GM12878 (cell line): ENCODE measurements at regions not wholly inside any gene's neighbourhood (a gene's known extent, or its start where the extent isn't known, plus 50 kb on each side); places are given as distances from the start of the nearest gene placed in this dataset.

ENCODE experiments used
- CHD2 ChIP-seq: IDR thresholded peaks from 2 replicates; pipeline ENCODE4 v1.6.1; 2011; ENCODE audit warnings: low read depth, low read length, improper control_type of control experiment, borderline replicate concordance
- EP300 ChIP-seq, 2 experiments: fragments of 150-350 bp in 1 of 2; IDR thresholded peaks; 2 replicates each; pipeline ENCODE4 v1.6.1; 2011 to 2012; ENCODE audit warnings: low read depth in 2 of 2, low read length in 2 of 2, borderline replicate concordance in 1 of 2, improper control_type of control experiment in 1 of 2, inconsistent platforms in 1 of 2; ENCODE audit not compliant: control insufficient read depth in 1 of 2
- FOS ChIP-seq: IDR thresholded peaks from 3 replicates; pipeline ENCODE4 v1.6.1; 2011; ENCODE audit warnings: borderline replicate concordance; ENCODE audit not compliant: insufficient read length; ENCODE audit errors: extremely low read depth
- KAT2A ChIP-seq: conservative IDR thresholded peaks from 2 replicates; pipeline ENCODE4 v1.6.1; 2011; ENCODE audit warnings: low read depth, low read length; ENCODE audit not compliant: control insufficient read depth
- NBN ChIP-seq: fragments of 450-650 bp; IDR thresholded peaks from 2 replicates; pipeline ENCODE4 v1.6.1; 2016
- NFIC ChIP-seq: IDR thresholded peaks from 2 replicates; pipeline ENCODE4 v1.6.1; 2012; ENCODE audit warnings: low read depth, mild to moderate bottlenecking, inconsistent platforms, low read length, moderate library complexity
- PAX8 ChIP-seq: fragments of 450-650 bp; IDR thresholded peaks from 2 replicates; pipeline ENCODE4 v1.6.1; 2017; ENCODE audit warnings: mild to moderate bottlenecking, moderate library complexity
- POLR2A ChIP-seq: IDR thresholded peaks from 2 replicates; pipeline ENCODE4 v1.6.1; 2011; ENCODE audit warnings: low read depth, mild to moderate bottlenecking, low read length
- SPI1 ChIP-seq: IDR thresholded peaks from 2 replicates; pipeline ENCODE4 v1.6.1; 2011; ENCODE audit warnings: low read depth, mild to moderate bottlenecking, low read length, moderate library complexity, borderline replicate concordance; ENCODE audit not compliant: insufficient read depth
- TAF1 ChIP-seq: IDR thresholded peaks from 2 replicates; pipeline ENCODE4 v1.6.1; 2011; ENCODE audit warnings: mild to moderate bottlenecking, low read depth, low read length, borderline replicate concordance
- TCF7 ChIP-seq: IDR thresholded peaks from 2 replicates; pipeline ENCODE4 v1.6.1; 2014; ENCODE audit warnings: antibody characterized with exemption, borderline replicate concordance
- ZNF207 ChIP-seq: fragments of 450-650 bp; IDR thresholded peaks from 2 replicates; pipeline ENCODE4 v1.6.1; 2014; ENCODE audit warnings: antibody characterized with exemption, mild to moderate bottlenecking, borderline replicate concordance
- TF ChIP-seq, protein P1 (sequence below), 3 experiments: IDR thresholded peaks in 2 of 3; conservative IDR thresholded peaks in 1 of 3; 2 replicates each; pipeline ENCODE4 v1.5.1; 2011; ENCODE audit warnings: low read depth in 3 of 3, low read length in 3 of 3, mild to moderate bottlenecking in 3 of 3, control low read depth in 2 of 3, moderate library complexity in 2 of 3, inconsistent platforms in 1 of 3, mixed read lengths in 1 of 3; ENCODE audit not compliant: control insufficient read depth in 2 of 3, insufficient read depth in 1 of 3; ENCODE audit errors: extremely low read depth in 1 of 3

DNA sequence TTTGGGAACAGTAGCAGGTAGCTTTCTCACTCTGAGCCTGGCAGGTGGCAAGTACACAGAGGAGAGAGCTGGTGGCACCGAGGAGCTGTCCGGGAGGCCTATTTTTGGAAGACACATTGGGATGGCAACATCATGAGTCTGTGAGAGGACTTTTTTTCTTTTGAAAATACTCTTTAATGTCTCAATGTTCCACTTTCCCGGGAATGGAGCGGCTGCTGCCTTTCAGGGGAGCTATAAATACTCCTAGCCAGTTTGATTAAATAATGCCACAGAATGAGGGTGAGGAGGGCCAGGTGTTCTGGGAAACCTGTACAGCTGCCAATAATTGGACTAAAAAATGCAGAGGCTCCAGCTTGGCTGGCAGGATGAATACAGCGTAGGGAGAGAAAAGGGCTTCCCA lies 93.3 kb upstream of the COG2 start:
- TF ChIP-seq KAT2A (no peak), EP300 (IDR thresholded peaks at IDR 0.05; ENCODE audit: borderline replicate concordance in 1 of 2, control insufficient read depth in 1 of 2, low read depth in 2 of 2, low read length in 2 of 2) (no peak), TCF7 (no peak), SPI1 (no peak), FOS (no peak), NBN (no peak), TAF1 (no peak), POLR2A (no peak), PAX8 (no peak), NFIC (no peak), CHD2 (no peak), ZNF207 (no peak)
- TF ChIP-seq, protein P1, sequence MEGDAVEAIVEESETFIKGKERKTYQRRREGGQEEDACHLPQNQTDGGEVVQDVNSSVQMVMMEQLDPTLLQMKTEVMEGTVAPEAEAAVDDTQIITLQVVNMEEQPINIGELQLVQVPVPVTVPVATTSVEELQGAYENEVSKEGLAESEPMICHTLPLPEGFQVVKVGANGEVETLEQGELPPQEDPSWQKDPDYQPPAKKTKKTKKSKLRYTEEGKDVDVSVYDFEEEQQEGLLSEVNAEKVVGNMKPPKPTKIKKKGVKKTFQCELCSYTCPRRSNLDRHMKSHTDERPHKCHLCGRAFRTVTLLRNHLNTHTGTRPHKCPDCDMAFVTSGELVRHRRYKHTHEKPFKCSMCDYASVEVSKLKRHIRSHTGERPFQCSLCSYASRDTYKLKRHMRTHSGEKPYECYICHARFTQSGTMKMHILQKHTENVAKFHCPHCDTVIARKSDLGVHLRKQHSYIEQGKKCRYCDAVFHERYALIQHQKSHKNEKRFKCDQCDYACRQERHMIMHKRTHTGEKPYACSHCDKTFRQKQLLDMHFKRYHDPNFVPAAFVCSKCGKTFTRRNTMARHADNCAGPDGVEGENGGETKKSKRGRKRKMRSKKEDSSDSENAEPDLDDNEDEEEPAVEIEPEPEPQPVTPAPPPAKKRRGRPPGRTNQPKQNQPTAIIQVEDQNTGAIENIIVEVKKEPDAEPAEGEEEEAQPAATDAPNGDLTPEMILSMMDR (IDR thresholded peaks at IDR 0.05 in 2 of 3, conservative IDR thresholded peaks at IDR 0.05 in 1 of 3; ENCODE audit: control insufficient read depth in 2 of 3, extremely low read depth in 1 of 3, insufficient read depth in 1 of 3, low read depth in 3 of 3, low read length in 3 of 3) = no peak
